Nephron progenitor cell (in vitro differentiated cells): ENCODE measurements at regions not wholly inside any gene's neighbourhood (a gene's known extent, or its start where the extent isn't known, plus 50 kb on each side); places are given as distances from the start of the nearest gene placed in this dataset.
"Not testable (repeated sequence)": the region's sequence is repeated elsewhere in the genome, so short reads cannot be mapped to it uniquely, and the experiment has no call there.

Experiments
- DNase-seq: peaks from one replicate; pipeline ENCODE4 v3.0.0; 2021
- H3K27ac Mint-ChIP-seq: 2 replicates; pipeline ENCODE4 v1.8.0; 2021; ENCODE audit warnings: mild to moderate bottlenecking, moderate library complexity, mixed read lengths
- H3K27me3 Mint-ChIP-seq: 2 replicates; pipeline ENCODE4 v1.8.0; 2021; ENCODE audit warnings: mild to moderate bottlenecking, low read depth, mixed read lengths; ENCODE audit not compliant: poor library complexity
- H3K36me3 Mint-ChIP-seq: 2 replicates; pipeline ENCODE4 v1.8.0; 2021; ENCODE audit warnings: low read depth, mixed read lengths
- H3K4me1 Mint-ChIP-seq: 2 replicates; pipeline ENCODE4 v1.8.0; 2021; ENCODE audit warnings: mixed read lengths
- H3K4me3 Mint-ChIP-seq: 2 replicates; pipeline ENCODE4 v1.8.0; 2021; ENCODE audit warnings: mild to moderate bottlenecking, moderate library complexity, mixed read lengths
- H3K9me3 Mint-ChIP-seq: 2 replicates; pipeline ENCODE4 v1.8.0; 2021; ENCODE audit warnings: mild to moderate bottlenecking, moderate library complexity, mixed read lengths
- CTCF ChIP-seq: fragments of 200-600 bp; sonication (generic); IDR thresholded peaks from 2 replicates; pipeline ENCODE4 v1.5.0; 2021; ENCODE audit warnings: antibody characterized with exemption

- H3K4me3 Mint-ChIP-seq = no peak overlapping the region
- H3K36me3 Mint-ChIP-seq = peaks cover 6% of the 10 kb centered on the region
- no peak overlapping the region for H3K27ac Mint-ChIP-seq
- no peak for DNase-seq
- peaks cover 12% of the 10 kb centered on the region for H3K27me3 Mint-ChIP-seq
- peaks cover 16% of the 10 kb centered on the region for H3K9me3 Mint-ChIP-seq
- H3K4me1 Mint-ChIP-seq = no peaks in the 10 kb centered on the region
- no peak for TF ChIP-seq CTCF
These were observed 151.4 kb upstream of the PITRM1 start for GRCh38 chr10:3323865-3324498.

GRCh38 chr10:3321123-3321522 lies 148.5 kb upstream of the PITRM1 start:
- no peak overlapping the region for H3K4me3 Mint-ChIP-seq
- no peak overlapping the region for H3K27ac Mint-ChIP-seq
- H3K36me3 Mint-ChIP-seq = peaks cover 6% of the 10 kb centered on the region
- peaks cover 29% of the 10 kb centered on the region for H3K9me3 Mint-ChIP-seq
- H3K27me3 Mint-ChIP-seq = peaks cover 15% of the 10 kb centered on the region
- H3K4me1 Mint-ChIP-seq = no peaks in the 10 kb centered on the region
- TF ChIP-seq CTCF = no peak
- DNase-seq = no peak

GRCh38 chr10:3319811-3320226 lies 147.2 kb upstream of the PITRM1 start:
- Mint-ChIP-seq H3K27me3 (peaks cover 15% of the 10 kb centered on the region), H3K27ac (no peak overlapping the region), H3K4me3 (no peak overlapping the region), H3K36me3 (peaks cover 6% of the 10 kb centered on the region), H3K4me1 (no peaks in the 10 kb centered on the region), H3K9me3 (peaks cover 29% of the 10 kb centered on the region)
- DNase-seq = no peak
- no peak for TF ChIP-seq CTCF

- Mint-ChIP-seq H3K27me3 (peaks cover 14% of the 10 kb centered on the region), H3K9me3 (peaks cover 36% of the 10 kb centered on the region)
- H3K4me1 Mint-ChIP-seq, H3K36me3 Mint-ChIP-seq, DNase-seq, H3K4me3 Mint-ChIP-seq, H3K27ac Mint-ChIP-seq: not testable (repeated sequence)
These were observed 145.9 kb upstream of the PITRM1 start for GRCh38 chr10:3318480-3318807.

- H3K36me3 Mint-ChIP-seq, H3K4me1 Mint-ChIP-seq, H3K27ac Mint-ChIP-seq, DNase-seq, H3K4me3 Mint-ChIP-seq: not testable (repeated sequence)
- Mint-ChIP-seq H3K9me3 (peaks cover 36% of the 10 kb centered on the region), H3K27me3 (peaks cover 16% of the 10 kb centered on the region)
These were observed 145.2 kb upstream of the PITRM1 start for GRCh38 chr10:3317553-3318479.

- not testable (repeated sequence) for H3K4me3 Mint-ChIP-seq, DNase-seq, H3K36me3 Mint-ChIP-seq, H3K4me1 Mint-ChIP-seq
- Mint-ChIP-seq H3K27me3 (peaks cover 22% of the 10 kb centered on the region), H3K9me3 (peaks cover 26% of the 10 kb centered on the region), H3K27ac (peak overlapping the region; percentile 80)
These were observed 142.0 kb upstream of the PITRM1 start for GRCh38 chr10:3314445-3315085.

- H3K4me1 Mint-ChIP-seq, DNase-seq, H3K36me3 Mint-ChIP-seq, H3K4me3 Mint-ChIP-seq: not testable (repeated sequence)
- Mint-ChIP-seq H3K9me3 (peaks cover 20% of the 10 kb centered on the region), H3K27me3 (peaks cover 22% of the 10 kb centered on the region), H3K27ac (peak overlapping the region; percentile 80)
These were observed 141.3 kb upstream of the PITRM1 start for GRCh38 chr10:3313784-3314444.
